Kidney glomerular epithelial cell (primary cell): ENCODE measurements at regions not wholly inside any gene's neighbourhood (a gene's known extent, or its start where the extent isn't known, plus 50 kb on each side); places are given as distances from the start of the nearest gene placed in this dataset.

Source experiments
- DNase-seq: peaks from one replicate; lab custom pipeline; 2025; lab: John Stamatoyannopoulos, UW

DNA sequence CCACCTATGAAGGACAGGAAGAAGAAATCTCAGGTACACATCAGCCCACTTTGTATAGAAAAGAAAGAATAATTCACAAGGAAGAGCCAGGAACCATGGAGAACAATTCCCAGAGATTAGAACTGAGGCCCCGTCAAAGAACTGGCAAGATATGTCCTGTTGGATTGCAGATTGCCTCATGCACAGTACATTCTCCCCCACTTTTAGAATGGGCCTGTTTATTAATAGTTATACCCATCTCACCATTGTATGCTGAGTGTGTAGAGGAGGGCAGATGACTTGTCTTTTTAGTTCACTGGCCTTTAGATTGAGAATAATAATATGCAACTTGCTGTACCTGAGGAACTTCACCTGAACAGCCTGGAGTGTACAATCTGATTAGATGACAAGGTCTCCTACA lies 315.6 kb upstream of the HAND2 start:
- no peak for DNase-seq

DNA sequence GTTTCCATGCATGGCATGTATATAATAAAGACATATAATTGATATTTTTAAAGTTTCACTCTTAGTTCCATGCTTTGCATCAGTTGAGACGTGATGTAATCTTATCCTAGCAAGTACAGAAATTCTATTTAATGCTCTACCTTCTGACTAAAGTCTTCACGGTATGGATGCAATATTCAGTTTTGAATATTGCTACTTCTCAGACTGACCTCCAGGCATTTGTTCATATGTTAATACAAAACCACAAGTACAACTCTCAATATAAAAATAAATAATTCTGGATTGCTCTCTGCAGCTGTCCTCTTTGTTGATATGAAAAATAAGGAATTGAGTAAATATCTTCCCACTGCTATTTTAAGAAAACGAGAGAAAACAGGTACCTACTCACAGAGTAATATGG lies 309.8 kb upstream of the HAND2 start:
- DNase-seq = no peak

DNA sequence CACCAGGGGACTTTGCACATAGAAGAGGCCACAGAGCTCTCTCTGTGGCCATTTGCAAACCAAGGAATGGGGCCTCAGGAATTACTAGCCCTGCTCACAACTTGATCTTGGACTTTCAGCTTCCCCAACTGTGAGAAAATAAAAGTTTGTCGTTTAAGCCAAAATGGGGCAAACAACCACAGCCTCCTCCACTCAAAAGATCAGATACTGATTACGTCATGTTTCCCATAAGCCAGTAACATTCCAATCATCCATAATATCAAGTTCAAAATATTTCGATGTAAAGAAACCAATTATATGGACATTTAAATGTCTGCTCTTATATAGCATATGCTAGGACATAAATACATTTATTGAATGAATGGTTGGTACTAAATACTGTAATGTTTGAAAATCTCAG lies 307.5 kb upstream of the HAND2 start:
- no peak for DNase-seq

DNA sequence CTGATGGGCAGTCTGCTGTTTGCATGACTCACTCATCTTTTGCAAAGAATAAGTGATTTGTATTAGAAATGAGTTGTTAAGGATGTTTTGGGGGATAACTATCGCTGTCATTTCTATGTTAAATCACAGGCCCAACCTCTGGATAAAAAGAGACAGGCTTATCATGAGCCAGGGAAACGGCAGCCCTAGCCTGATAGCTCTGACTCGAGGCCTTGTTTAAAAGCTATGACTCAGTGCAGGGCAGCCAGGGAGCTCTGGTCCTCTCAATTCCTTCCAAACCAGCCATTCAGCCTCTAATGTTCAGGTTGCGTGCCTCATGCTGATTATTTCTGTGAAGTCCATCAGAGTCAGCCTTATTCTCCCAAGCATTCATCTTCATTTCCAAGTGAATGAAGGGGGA lies 305.9 kb upstream of the HAND2 start:
- peak; percentile 5 for DNase-seq

DNA sequence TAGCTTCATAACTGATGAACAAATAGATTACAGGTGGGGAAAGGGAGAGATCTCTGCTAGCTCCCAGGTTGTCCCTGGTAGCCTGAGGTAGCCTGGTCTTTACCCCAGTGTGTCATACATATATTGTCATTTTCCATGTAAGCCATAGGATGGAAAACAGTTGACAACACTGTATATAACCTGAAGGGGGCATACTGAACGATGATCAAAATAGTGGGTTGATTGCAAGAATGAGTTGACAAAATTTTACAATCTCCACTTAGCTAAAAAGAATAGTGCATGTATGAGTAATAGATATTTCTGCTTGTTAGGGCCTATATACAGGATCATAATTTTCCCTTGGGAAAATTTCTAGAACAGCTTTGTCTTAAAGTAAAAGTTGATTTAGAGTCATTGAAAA lies 304.1 kb upstream of the HAND2 start:
- no peak for DNase-seq

DNA sequence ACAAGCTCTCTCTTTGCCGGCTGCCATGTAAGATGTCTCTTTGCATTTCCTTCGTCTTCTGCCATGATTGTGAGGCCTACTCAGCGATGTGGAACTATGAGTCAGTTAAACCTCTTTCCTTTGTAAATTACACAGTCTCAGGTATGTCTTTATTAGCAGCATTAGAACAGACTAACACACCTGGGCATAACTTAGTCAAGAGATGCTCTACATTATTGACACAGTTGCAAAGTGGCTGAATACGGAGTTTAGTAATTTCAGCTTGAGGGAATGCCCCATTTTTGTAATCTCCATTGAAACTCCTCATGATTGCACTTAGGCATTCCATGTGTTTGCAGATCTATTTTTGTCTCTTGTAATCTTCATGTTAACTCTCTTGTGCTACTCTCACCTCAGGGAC lies 299.5 kb upstream of the HAND2 start:
- DNase-seq = no peak

DNA sequence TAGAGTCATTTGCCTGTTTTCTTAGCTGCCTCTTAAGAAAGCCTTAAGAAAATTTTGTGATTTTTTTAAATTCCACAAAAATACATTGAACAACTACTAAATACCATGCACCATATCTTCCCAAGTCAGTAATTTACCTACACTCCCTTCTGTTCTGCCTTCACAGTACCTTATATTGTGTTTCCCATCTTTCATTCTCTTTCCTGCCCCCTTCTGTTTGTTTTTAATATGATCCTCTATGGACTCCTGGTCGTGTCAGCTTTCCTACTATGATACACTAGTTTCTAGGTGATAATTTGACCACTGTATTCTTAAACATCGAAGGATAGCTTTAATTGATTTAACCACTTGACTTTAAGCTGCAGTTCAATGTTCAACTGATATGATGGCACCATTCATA lies 297.7 kb upstream of the HAND2 start:
- no peak for DNase-seq

DNA sequence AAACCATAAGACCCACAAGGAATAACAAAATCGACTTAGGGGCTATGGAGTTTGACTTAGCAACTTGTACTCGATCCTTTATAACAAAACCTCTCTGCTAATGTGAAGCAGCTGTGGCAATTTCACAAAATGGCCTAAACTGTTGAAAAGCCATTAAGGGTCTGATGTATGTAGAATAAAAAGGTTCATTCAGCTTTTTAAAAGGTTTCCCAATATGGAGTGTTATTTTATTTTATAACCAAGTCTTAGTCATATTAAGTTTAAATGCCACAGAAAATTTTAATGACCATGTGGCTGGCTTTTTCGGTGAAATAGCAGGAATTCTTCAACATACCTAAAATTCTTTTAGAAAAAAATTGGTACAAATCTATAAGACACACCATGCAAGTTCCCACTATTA lies 291.8 kb upstream of the HAND2 start:
- DNase-seq = no peak

DNA sequence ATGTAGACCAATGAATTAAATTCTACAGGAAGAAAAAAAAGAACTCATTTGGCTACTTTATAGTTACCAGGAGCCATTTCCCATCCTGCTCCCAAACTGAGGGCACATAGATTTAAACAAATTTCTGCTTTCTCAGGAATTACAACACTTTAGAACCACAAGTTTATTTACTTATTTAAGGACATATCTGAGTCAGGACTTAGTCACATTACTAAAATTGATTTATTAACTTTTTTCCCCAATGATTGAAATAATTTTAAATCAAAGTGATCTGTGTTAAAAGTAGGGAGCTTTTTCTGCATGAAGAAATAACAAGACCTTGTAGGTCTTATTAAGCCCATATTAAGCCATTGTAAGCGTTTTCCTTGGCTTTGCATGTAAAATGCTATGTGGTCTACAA lies 291.0 kb upstream of the HAND2 start:
- no peak for DNase-seq

DNA sequence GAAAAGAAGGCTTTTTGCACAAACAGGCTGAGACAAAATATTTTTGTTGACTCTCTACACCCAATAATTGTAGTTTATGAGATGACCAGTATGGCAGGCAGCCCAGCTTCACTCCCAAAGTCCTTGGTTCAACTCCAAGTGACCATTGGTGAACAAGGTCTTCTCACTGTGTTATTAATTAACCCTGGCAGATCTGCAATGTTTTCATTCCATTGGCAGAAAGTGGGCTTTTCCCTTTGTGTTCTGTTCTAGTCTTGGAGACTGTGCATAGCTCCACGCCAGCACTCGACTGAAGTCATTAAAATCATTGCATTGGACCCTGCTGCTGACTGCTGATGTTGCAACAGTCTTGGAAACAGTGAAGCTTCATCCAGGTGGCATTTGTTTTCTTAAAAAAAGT lies 277.3 kb upstream of the HAND2 start:
- DNase-seq = no peak

DNA sequence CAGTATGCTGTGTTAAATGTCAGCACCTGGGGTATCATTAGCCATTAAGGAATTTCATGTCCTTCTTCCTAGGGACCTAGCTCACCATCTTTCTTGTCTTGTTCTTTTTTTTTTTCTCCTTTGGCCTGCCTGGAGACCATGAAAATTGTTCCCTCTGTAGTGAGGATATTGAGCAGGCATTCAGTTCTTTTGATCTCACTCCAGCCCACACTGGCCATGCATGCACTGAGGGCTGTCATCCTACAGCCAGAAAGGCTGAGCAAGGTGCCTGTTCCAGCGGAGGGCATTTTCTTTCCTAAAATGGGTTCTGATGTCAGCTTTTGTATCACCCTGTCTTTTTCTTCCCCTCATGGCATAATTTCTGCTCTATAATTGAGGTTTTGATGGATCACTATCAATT lies 275.9 kb upstream of the HAND2 start:
- no peak for DNase-seq

DNA sequence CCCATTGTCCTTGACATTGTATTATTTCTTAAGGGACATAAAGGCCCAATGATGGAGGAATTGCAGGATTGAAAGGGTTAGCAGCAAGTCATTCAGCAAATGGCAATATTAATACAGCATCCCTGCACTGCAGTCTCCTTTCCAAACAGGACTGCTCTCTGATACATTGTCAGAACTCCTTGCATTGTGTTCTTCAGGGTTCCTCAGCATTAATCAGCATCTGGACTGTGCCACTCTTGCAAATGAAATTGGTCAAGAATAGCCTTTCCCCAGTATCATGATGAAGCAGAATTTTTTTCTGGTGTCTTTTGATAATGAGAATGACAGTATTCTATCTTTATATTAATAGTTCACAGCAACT lies 272.6 kb upstream of the HAND2 start:
- no peak for DNase-seq

DNA sequence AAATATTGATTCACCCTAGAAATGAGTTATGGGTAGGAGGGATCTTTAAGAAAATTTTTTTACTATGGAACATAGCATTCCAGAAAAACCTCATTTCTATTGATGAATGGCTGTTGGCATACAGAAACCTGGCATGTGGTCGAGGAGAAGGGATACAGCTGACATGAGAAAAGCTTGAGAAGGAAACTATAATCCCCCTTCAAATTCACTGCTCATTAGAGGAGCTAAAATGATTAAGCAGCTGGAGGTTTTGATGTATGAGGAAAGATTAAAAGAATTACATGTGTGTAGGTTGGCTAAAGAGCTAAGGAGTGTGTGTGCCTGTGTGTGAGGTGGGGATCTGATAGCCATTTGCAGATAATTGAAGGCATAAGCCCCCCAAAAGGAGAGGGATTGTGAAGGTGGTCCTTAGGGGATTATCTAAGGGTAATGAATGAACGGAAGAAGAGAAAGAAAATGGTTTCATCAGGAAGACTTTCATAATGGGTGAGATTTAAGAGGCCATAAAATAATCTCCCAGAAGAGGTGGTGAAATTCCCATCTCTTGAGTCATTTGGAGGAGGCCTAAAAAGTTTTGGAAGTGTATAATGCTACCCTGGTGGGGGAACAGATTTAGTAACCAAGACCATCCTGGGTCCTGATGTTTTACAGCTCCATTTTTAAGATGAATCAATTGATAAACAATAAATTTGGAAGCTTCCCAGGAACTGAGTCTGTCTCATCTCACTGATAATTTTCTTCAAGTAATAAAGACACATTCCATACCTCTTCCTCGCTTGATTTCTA lies 272.0 kb upstream of the HAND2 start:
- DNase-seq = no peak

DNA sequence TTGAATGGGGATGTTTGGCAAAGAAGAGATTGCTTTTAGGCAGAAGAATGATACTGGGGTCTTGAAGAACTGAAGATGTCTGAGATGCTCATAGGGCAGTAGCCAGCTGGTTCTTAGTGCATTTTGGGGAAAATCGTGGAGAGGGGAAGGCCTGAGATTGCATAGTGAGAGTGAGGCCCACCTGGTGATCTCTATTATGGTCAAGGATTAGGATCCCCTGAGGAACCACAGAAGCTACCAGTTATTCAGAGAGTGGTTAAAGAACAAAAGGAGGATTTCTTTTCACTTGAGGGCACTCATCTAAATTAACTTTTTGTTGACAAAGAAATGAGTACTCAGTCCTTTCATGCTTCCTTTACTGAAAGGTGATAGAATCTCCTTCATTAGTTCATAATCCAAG lies 271.3 kb upstream of the HAND2 start:
- DNase-seq = no peak

DNA sequence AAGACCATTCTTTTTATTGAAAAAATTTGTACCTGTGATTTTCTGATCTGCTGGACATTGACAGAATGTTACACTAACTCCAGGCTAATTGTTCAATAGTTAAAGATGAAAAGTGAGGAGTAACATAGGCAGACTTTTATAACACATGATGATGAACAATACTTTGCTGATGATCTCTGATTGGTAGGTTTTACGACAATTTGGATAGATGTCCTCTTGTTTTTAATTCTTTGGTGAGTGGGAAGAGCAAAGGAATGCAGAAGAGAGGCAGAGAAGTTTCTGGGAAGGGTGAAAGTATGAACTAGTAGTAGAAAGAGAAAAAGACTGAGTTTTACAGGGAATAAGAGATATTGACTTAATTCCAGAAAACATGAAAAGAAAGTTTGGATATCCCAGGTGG lies 267.3 kb upstream of the HAND2 start:
- DNase-seq = no peak

DNA sequence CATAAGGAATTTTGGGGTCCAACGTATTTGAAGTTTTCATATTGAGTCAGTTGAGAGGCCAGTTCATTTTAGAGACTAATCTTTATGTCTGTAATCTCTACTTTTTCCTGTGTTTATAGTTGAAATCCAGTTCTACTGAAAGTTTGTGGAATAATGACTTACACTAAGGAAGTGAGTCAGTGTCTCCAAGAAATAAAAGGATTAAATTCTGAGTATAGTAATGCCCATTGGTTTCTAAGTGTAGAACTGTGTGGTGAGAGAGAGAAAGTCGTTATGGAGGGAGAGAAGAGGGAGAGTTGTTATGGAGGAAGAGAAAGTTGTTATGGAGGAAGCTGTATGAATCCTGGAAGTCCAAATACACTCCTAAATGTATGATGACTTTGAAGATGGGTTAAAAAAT lies 264.6 kb upstream of the HAND2 start:
- no peak for DNase-seq

DNA sequence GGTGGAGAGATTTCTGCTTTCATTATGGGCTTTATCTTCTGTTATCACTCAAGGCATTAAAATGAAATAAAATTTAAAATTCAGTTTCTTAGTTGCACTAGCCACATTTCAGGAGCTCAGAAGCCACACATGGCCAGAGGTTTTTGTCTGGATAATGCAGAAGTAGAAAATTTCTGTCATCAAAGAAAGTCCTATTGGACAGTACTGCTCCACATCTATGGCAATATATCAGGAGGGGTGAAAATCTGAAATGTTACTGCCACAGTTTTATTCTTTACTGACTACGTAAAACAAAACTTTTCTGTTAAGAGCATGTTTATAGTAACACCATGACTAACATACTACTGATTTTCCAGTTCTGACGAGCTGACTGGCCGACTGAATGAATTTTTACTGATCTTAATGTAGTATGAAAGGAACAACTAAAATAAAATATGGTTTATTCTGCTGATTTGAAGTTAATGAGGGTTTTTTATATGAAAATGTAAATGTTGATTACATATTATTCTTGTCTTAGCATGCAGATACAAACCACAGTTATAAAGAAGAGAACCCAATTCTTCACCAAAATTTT lies 264.0 kb upstream of the HAND2 start:
- DNase-seq = no peak

DNA sequence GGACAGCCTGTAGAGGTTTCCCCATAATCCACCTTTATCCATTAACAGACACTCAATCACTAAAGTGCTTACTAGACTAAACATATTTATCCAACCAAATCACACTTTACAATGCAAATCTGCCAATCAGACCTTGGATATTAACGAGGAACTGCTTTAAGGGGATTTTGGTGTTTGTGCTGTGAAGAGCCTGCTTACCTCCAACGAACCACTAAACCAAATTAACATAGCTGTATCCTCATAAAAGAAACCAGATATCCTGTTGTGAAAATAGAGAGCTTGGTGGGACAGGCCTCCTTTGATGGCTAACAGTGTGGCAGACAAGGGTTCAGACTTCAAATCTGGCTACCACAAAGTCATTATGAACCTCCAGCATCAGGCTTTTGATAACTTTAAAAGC lies 252.6 kb upstream of the HAND2 start:
- DNase-seq = no peak

DNA sequence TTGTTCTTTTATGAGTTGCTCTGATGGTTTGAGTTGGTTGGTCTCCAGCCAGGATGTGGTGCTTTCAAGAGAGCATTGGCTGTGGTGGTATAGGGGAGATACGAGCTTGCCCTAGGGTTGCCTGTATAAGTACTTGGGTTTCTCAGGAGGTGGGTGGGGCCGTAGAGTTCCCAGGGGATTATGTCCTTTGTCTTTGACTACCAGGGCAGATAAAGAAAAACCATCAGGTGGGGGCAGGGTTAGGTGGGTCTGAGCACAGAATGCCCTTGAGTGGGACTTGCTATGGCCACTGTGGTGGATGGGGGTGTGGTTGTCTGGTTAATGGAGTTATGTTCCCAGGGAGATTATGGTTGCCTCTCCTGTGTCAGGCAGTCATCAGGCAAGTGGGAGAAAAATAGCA lies 247.9 kb upstream of the HAND2 start:
- DNase-seq = no peak

DNA sequence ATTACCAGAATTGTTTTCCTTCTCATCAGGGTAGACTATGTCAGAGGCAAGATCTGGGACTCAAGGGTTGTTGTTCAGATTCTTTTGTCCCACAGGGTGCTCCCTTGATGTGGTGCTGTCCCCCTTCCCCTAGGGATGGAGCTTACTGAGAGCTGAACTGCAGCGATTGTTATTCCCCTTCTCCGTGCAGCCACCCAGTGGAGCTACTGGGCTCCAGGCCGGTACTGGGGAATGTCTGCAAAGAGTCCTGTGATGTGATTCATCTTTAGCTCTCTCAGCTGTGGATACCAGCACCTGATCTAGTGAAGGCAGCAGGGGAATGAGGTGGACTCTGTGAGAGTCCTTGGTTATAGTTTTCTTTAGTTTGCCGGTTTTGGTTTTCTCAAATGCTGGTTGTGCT lies 247.4 kb upstream of the HAND2 start:
- no peak for DNase-seq

DNA sequence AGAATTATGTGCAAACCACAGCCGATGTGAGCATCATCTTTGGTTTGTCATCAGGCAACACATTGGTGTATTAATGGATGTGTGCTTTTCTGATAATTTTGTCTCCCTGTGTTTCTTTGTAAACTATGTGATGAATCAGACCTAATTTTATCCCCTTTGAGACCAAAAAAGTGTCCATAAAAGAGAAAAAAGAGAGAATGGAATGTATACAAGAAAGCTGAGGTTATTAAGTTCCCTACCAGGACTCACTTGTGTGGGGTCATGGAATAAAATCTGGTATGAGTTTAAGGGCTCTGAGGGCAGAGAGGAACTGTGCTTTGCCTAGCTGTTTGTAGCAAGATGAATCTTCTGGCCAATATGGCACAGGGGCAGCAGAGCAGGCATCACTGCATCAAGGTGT lies 239.5 kb upstream of the HAND2 start:
- no peak for DNase-seq

DNA sequence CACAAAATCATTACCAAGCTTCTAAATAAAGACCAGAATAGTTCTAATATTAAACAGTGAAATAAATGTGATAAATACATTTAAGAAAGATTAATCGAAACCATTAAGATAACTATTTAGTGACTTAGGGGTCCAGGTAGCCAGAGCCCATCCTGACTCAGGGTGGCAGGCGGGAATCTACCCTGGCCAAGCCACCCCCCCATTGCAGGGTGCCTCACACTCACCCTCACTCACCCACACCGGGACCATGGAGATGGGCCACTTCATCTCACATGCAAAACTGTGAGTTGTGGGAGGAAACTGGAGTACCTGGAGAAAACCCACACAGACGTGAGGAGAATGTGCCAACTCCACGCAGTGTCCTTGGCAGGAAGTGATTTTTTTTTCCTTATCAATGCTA lies 237.6 kb upstream of the HAND2 start:
- no peak for DNase-seq

DNA sequence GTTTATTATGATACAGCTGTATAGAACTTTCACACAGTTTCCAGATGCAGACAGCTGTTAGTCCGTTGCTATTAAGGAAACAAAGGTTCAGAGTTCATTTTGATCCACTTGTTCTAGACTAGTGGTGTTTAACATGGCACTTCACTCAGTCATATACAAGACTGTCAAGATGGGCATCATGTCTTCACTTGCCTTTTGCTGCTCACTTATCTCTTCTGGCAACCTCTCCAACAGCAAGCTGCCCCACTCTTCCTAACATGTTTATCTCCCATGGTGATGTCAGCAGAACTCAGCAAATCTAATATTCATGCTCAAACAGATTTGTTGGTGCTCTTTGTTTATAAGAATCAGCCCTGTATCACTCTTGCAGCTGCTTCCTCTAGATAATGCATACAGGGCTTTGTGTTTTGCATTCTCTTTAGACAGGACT lies 236.2 kb upstream of the HAND2 start:
- DNase-seq = no peak

DNA sequence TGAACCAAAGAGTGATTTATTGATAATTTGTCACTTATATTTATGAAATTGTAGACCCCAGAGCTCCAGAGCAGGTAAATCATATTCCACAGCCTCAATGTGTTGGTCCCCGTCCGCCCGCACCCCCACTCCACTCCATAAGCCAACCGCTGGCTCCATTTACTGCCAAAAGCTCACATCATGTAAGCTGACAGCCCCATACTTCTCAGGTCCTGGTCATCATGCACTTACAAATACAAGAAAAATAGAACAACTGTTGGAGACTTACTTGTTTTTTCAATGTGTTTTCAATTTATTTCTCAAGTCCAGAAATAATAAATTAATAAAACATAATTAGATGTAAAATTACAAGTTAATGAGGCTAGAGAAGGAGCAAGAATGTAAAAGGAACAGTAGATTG lies 235.7 kb upstream of the HAND2 start:
- no peak for DNase-seq
